ENCODE measurements at regions not wholly inside any gene's neighbourhood (a gene's known extent, or its start where the extent isn't known, plus 50 kb on each side); places are given as distances from the start of the nearest gene placed in this dataset.

DNA sequence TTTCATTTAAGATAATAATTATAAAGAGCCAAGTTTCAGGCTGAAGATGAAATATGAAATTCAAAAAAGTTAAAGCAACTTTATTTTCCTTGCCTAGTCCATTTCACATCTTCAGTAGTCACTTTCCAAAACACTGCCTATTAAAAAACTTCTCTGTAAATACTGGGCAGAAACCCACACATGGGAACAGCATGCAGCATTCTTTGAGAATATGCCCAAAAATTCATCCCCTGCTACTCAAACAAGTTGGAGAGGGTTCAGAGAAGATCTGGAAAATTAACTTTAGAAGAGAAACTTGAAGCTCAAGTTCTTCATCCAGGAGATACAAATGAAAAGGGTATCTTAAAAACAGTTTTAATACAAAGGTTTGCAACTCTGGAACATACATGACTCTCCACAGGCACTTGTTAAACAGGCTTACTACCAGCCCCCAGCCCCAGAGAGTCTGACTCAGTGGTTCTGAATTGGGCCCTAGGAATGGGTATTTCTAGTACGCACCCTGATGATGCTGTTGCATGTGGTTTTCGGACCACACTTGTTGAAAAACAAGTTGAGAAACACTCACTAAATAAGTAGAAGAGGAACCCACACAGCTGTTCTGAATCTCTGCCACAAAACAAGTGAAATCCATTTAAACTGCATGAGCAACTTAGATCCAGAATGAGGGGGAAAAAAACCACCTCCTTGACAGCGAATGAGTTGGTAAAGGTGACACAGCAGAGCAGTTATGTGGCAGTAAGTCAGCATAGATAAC is 329.1 kb downstream of the SATB2 start:
- no peak overlapping the region for H3K27ac Mint-ChIP-seq
- H3K27me3 Mint-ChIP-seq (ENCODE audit: low read depth): no peaks in the 10 kb centered on the region
- no peak overlapping the region for H3K4me3 Mint-ChIP-seq
- no peaks in the 10 kb centered on the region for H3K4me1 Mint-ChIP-seq (ENCODE audit: low read depth)
- no peaks in the 10 kb centered on the region for H3K36me3 Mint-ChIP-seq (ENCODE audit: low read depth)
- POLR2A ChIA-PET: no interaction called here
- DNase-seq (no peak), ATAC-seq (no peak)
- CTCF ChIA-PET: no interaction called here
- H3K9me3 Mint-ChIP-seq (ENCODE audit: insufficient read depth): no peaks in the 10 kb centered on the region

DNA sequence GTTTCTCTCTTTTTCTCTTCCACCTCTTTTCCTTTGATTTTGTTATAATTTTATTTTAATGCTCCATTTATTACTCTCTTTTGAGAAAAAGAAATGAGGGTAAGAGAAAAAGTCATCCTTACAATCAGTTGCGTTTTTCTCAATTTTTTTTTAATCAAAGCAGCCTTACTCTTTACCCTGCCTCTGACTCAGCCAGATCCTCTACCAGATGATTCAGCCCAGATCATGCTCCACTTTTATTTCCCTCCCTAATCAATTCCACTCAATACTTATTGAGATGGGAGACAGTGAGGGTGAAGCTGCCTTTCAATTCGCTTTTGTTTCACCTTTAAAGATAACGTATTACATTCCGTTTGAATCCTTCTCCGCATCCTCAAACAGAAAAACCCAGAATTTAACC is 337.9 kb downstream of the SATB2 start:
- Mint-ChIP-seq H3K9me3 (ENCODE audit: insufficient read depth) (no peaks in the 10 kb centered on the region), H3K4me1 (ENCODE audit: low read depth) (no peaks in the 10 kb centered on the region), H3K27me3 (ENCODE audit: low read depth) (no peaks in the 10 kb centered on the region), H3K27ac (no peak overlapping the region), H3K36me3 (ENCODE audit: low read depth) (no peaks in the 10 kb centered on the region), H3K4me3 (no peak overlapping the region)
- CTCF ChIA-PET: no interaction called here
- ATAC-seq: no peak
- POLR2A ChIA-PET: no interaction called here
- DNase-seq: no peak

DNA sequence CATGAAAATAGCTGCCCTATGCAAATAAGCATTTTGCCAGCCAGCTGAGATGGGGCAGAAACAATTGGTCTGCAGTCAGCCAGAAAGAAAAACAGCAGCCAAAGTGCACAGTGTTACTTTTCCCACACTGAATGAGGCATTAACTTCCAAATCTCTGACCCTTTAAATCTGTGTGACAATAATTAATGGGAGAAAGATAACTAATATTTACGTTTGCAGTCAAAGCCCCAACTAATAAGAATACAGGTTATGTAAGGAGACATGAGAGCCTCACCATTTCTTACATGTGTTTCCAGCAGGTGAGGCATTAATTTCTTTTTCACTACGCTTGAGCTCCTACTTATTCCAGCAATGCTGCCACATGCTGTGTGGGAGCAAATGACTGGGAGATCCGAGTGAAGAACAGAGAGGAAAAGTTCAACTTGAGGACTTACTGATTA is 339.0 kb downstream of the SATB2 start:
- ATAC-seq (no peak), DNase-seq (no peak)
- Mint-ChIP-seq H3K27me3 (ENCODE audit: low read depth) (no peaks in the 10 kb centered on the region), H3K4me1 (ENCODE audit: low read depth) (no peaks in the 10 kb centered on the region), H3K27ac (no peak overlapping the region), H3K4me3 (no peak overlapping the region), H3K9me3 (ENCODE audit: insufficient read depth) (no peaks in the 10 kb centered on the region), H3K36me3 (ENCODE audit: low read depth) (no peaks in the 10 kb centered on the region)
- CTCF ChIA-PET: no interaction called here
- POLR2A ChIA-PET: no interaction called here

DNA sequence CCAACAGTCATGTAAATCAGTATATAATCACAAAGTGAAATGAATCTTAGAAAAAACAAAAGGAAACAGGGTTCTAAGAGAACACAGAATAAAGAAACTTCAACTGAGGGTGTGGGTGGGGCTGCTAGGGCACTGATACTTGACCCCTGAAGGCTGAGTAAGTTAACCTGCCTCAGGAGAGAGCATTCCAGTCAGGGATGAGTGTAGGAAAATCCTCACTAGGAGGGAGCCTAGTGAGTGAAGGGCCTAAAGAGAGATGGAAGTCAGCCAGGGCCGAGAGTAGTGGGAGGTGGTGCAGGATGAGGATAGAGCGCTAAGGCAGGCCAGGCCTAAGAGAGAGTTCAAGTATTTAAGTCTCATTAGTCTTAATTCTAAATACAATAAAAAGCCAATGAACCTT is 342.6 kb downstream of the SATB2 start:
- Mint-ChIP-seq H3K36me3 (ENCODE audit: low read depth) (no peaks in the 10 kb centered on the region), H3K27ac (no peak overlapping the region), H3K4me1 (ENCODE audit: low read depth) (no peaks in the 10 kb centered on the region), H3K9me3 (ENCODE audit: insufficient read depth) (no peaks in the 10 kb centered on the region), H3K27me3 (ENCODE audit: low read depth) (no peaks in the 10 kb centered on the region), H3K4me3 (no peak overlapping the region)
- POLR2A ChIA-PET: no interaction called here
- ATAC-seq (no peak), DNase-seq (no peak)
- CTCF ChIA-PET: no interaction called here

DNA sequence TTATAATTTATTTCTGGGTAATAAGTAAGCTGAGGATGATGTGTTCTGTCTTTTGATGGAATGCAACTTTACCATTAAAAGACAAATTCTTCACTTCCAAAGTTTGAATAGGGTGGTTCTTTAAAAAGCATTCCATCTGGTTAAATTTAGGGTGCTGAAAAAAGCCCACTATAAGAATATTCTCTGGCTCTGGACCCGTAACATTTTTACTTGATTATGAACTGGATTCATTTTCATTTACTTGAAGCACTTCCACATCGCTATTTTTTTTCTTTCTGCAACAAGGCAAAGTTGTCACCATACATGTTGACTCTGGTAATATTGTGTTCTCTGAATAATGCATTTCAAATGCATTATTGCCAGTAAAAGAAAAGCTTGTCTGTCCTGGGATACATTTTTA is 344.6 kb downstream of the SATB2 start:
- H3K36me3 Mint-ChIP-seq (ENCODE audit: low read depth): no peaks in the 10 kb centered on the region
- H3K9me3 Mint-ChIP-seq (ENCODE audit: insufficient read depth): no peaks in the 10 kb centered on the region
- no peak for ATAC-seq
- H3K4me3 Mint-ChIP-seq: no peak overlapping the region
- no peak overlapping the region for H3K27ac Mint-ChIP-seq
- POLR2A ChIA-PET: no interaction called here
- CTCF ChIA-PET: no interaction called here
- H3K27me3 Mint-ChIP-seq (ENCODE audit: low read depth): no peaks in the 10 kb centered on the region
- H3K4me1 Mint-ChIP-seq (ENCODE audit: low read depth): no peaks in the 10 kb centered on the region
- DNase-seq: no peak

DNA sequence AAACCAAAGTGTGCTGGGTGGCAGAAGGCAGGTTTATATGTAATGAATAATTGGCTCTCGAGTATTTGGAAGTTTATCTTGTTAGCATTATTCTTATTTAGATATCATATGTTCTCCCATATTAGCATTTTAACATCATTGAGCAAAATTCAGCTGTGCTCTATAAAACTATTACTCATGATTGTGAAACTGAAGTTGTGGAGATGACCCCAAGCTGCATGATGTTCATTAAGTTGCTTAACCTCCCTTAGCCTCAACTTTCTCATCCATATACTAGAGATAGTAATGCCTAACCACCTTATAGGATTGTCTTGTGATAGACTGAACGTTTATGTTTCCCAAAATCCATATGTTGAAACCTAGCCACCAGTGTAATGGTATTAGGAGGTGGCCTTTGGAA is 346.3 kb downstream of the SATB2 start:
- DNase-seq (no peak), ATAC-seq (no peak)
- H3K36me3 Mint-ChIP-seq (ENCODE audit: low read depth): no peaks in the 10 kb centered on the region
- H3K27ac Mint-ChIP-seq: no peak overlapping the region
- no peaks in the 10 kb centered on the region for H3K27me3 Mint-ChIP-seq (ENCODE audit: low read depth)
- CTCF ChIA-PET: no interaction called here
- no peaks in the 10 kb centered on the region for H3K4me1 Mint-ChIP-seq (ENCODE audit: low read depth)
- H3K4me3 Mint-ChIP-seq: no peak overlapping the region
- POLR2A ChIA-PET: no interaction called here
- H3K9me3 Mint-ChIP-seq (ENCODE audit: insufficient read depth): no peaks in the 10 kb centered on the region

DNA sequence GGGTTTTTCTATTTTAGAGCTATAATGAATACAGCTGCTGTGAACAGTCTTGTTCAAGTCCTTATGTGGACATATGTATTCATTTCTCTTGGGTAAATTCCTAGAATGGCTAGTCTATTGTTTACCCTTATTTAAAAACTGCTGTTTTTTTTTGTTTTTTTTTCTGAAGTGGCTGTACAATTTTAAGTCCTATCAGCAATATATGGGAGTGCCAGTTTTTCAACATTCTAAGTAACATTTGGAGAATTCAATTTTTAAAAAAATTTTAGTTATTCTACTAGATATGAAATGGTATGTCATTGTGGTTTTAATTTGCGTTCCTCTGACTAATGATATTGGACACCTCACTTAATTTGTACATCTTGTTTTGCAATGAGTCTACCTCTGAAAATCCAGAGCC is 349.7 kb downstream of the SATB2 start:
- ATAC-seq (no peak), DNase-seq (no peak)
- Mint-ChIP-seq H3K9me3 (ENCODE audit: insufficient read depth) (no peaks in the 10 kb centered on the region), H3K27ac (no peak overlapping the region), H3K36me3 (ENCODE audit: low read depth) (no peaks in the 10 kb centered on the region), H3K4me3 (no peak overlapping the region), H3K4me1 (ENCODE audit: low read depth) (no peaks in the 10 kb centered on the region), H3K27me3 (ENCODE audit: low read depth) (no peaks in the 10 kb centered on the region)
- ChIA-PET POLR2A (interaction anchor here (0.7 kb wide), 1 partner anchor 9 kb away, joined by 5 read pairs; no protein-coding TSS in a partner anchor), CTCF (interaction anchor here (0.8 kb wide), 1 partner anchor 214 kb away, joined by 3 read pairs; no protein-coding TSS in a partner anchor)

DNA sequence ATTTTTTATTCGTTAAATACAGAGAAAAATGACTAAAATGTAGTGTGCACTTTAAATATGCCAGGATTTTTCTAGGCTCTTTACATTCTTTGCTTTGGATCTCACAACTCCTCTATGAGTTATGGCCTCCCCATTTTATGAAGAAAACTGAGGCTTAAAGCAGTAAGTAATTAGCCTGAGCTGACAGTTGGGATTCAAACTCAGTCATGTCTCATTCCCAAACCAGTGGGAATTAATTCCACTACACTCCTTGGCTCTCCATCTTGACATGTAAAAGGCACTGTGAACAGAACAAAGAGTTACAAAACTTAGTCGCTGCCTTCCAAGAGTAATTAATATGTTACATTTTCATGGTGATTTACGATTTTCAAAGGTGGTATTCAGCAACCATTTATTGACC is 351.9 kb downstream of the SATB2 start:
- no peak for ATAC-seq
- ChIA-PET POLR2A (no interaction called here), CTCF (no interaction called here)
- Mint-ChIP-seq H3K4me1 (ENCODE audit: low read depth) (no peaks in the 10 kb centered on the region), H3K27me3 (ENCODE audit: low read depth) (no peaks in the 10 kb centered on the region), H3K4me3 (no peak overlapping the region), H3K36me3 (ENCODE audit: low read depth) (no peaks in the 10 kb centered on the region), H3K9me3 (ENCODE audit: insufficient read depth) (no peaks in the 10 kb centered on the region), H3K27ac (no peak overlapping the region)
- DNase-seq: no peak

DNA sequence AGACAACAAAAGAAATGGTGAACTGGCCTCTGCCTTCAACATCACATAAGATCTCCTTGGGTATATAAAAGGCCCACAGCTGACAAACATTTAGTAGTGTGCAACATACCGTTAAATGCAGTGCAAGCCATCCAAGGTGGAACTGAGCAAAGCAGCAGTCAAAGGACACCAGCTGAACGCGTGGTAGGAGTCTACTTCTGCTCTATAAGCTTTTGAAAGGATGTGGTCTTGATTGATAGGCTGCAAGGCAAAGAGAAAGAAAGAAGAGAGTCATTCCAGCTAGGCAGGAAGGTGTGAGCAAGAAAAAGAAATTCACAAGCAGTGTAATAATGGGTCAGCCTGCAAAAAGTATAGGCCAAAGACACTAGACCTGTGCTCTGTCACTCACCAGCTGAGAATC is 356.3 kb downstream of the SATB2 start:
- DNase-seq (no peak), ATAC-seq (no peak)
- no peaks in the 10 kb centered on the region for H3K36me3 Mint-ChIP-seq (ENCODE audit: low read depth)
- H3K4me3 Mint-ChIP-seq: no peak overlapping the region
- H3K27ac Mint-ChIP-seq: no peak overlapping the region
- CTCF ChIA-PET: no interaction called here
- no peaks in the 10 kb centered on the region for H3K4me1 Mint-ChIP-seq (ENCODE audit: low read depth)
- no peaks in the 10 kb centered on the region for H3K27me3 Mint-ChIP-seq (ENCODE audit: low read depth)
- no peaks in the 10 kb centered on the region for H3K9me3 Mint-ChIP-seq (ENCODE audit: insufficient read depth)
- POLR2A ChIA-PET: no interaction called here

DNA sequence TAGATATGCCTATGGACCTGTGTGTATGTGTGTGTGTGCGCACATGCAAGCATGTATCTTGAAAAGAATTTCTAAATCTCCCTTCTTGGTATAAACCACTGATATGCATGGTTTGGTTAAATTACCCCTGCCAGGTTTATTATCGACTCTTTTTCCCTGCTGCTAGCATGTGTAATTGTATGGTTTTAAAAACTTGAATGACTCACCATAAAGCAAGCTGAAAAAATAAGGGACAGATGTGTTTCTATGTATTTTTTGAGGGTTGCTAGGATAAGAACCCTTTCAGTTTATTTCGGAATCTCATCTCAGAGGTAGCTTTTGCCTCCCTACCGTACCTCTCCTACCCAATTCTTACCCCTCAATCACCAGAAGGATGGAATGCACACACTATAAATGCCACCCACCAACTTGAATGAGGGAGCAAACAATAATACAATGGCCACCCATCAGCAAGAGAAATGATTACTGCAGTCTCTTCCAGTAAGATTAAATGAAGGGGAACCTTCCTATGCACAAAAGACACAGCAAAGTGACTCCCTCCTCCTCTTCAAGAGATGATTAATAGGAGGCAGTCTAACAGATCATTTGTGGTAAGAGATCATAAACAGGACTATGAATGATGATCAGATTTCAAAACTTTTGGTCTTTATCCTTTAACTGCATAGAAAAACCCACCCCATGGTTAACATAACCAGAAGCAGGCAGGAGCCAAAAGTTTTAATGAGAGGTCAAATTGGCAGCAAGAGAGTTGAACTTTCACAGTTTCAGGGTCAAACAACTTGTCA is 357.2 kb downstream of the SATB2 start:
- POLR2A ChIA-PET: no interaction called here

DNA sequence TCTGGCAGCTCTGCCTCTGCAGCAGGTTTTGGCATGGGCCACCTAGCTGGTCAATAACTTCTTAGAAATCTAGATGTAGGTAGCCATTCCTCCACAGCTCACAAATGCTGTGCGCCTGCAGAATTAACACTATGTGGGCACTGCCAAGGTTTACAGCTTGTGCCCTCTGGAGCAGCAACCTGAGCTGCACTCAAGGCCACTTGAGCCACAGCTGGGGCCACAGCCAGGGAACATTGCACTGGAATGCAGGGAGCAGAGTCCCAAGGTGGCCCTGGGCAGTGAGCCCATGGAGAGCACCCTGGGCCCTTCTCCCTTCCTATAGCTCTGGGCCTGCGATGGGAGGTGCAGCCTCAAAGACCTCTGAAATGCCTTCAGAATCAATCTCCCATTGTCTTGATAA is 365.3 kb downstream of the SATB2 start:
- H3K27ac Mint-ChIP-seq: no peak overlapping the region
- DNase-seq (no peak), ATAC-seq (no peak)
- no peaks in the 10 kb centered on the region for H3K9me3 Mint-ChIP-seq (ENCODE audit: insufficient read depth)
- no peak overlapping the region for H3K4me3 Mint-ChIP-seq
- ChIA-PET CTCF (no interaction called here), POLR2A (no interaction called here)
- H3K27me3 Mint-ChIP-seq (ENCODE audit: low read depth): no peaks in the 10 kb centered on the region
- no peaks in the 10 kb centered on the region for H3K4me1 Mint-ChIP-seq (ENCODE audit: low read depth)
- no peaks in the 10 kb centered on the region for H3K36me3 Mint-ChIP-seq (ENCODE audit: low read depth)

More for the DNA sequence above, 357.2 kb downstream of the SATB2 start:
- ATAC-seq: no peak
- H3K36me3 Mint-ChIP-seq (ENCODE audit: low read depth): no peaks in the 10 kb centered on the region
- DNase-seq: no peak
- no peaks in the 10 kb centered on the region for H3K4me1 Mint-ChIP-seq (ENCODE audit: low read depth)
- no peaks in the 10 kb centered on the region for H3K9me3 Mint-ChIP-seq (ENCODE audit: insufficient read depth)
- no peak overlapping the region for H3K4me3 Mint-ChIP-seq
- CTCF ChIA-PET: no interaction called here
- H3K27me3 Mint-ChIP-seq (ENCODE audit: low read depth): no peaks in the 10 kb centered on the region
- no peak overlapping the region for H3K27ac Mint-ChIP-seq

DNA sequence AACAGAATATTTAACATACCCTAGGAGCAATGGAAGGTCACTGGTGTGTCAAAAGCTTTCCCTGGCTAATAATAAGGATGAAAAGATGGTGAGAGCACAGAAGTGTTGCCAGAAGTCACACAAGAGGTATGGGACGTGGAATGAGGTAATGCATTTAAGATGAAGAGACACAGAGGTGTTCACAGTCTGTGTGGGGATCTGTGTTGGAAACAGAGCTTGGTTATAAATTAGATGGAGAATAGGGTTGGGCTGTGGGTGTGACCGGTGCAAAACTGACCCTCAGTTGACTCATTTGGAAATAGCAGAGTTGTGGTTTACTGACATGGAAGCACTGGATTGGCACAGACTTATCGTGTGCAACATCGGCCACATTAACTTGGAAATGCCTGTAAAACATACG is 372.5 kb downstream of the SATB2 start:
- Mint-ChIP-seq H3K27me3 (ENCODE audit: low read depth) (no peaks in the 10 kb centered on the region), H3K9me3 (ENCODE audit: insufficient read depth) (no peaks in the 10 kb centered on the region), H3K36me3 (ENCODE audit: low read depth) (no peaks in the 10 kb centered on the region), H3K27ac (no peak overlapping the region), H3K4me1 (ENCODE audit: low read depth) (no peaks in the 10 kb centered on the region), H3K4me3 (no peak overlapping the region)
- CTCF ChIA-PET: no interaction called here
- DNase-seq (no peak), ATAC-seq (no peak)
- POLR2A ChIA-PET: no interaction called here

All from activated CD8-positive, alpha-beta T cell treated with anti-CD3 and anti-CD28 coated beads, Interleukin-2, amount 10 ng/mL, durations not matched to agents 7 days and 5 days (primary cell).